ENCODE measurements at regions not wholly inside any gene's neighbourhood (a gene's known extent, or its start where the extent isn't known, plus 50 kb on each side); places are given as distances from the start of the nearest gene placed in this dataset.
"Not testable (repeated sequence)": the region's sequence is repeated elsewhere in the genome, so short reads cannot be mapped to it uniquely, and the experiment has no call there.

DNA sequence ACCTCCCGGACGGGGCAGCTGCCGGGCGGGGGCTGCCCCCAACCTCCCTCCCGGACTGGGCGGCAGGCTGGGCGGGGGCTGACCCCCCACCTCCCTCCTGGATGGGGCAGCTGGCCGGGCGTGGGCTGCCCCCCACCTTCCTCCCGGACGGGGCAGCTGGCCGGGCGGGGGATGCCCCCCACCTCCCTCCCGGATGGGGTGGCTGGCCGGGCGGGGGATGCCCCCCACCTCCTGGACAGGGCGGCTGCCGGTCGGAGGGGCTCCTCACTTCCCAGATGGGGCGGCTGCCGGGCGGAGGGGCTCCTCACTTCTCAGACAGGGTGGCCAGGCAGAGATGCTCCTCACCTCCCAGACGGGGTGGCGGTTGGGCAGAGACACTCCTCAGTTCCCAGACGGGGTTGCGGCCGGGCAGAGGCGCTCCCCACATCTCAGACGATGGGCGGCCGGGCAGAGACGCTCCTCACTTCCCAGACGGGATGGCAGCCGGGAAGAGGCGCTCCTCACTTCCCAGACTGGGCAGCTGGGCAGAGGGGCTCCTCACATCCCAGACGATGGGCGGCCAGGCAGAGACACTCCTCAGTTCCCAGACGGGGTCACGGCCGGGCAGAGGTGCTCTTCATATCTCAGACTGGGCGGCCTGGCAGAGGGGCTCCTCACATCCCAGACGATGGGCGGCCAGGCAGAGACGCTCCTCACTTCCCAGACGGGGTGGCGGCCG lies 691.1 kb downstream of the BRINP1 start:
- H3K9me3 Mint-ChIP-seq = peaks cover 26% of the 10 kb centered on the region
- not testable (repeated sequence) for H3K4me1 ChIP-seq (ENCODE audit: insufficient read depth); H3K9me2 ChIP-seq (ENCODE audit: insufficient read depth); ATAC-seq; H4K20me1 ChIP-seq (replicated peaks; ENCODE audit: insufficient read depth); DNase-seq (ENCODE audit: low spot score); H3K27ac ChIP-seq (ENCODE audit: low read depth); H3K4me2 ChIP-seq; H3K27me3 Mint-ChIP-seq (ENCODE audit: insufficient read depth, low read depth, poor library complexity); H3K27ac Mint-ChIP-seq; H3F3A ChIP-seq (replicated peaks; ENCODE audit: low read depth); H3K36me3 ChIP-seq (ENCODE audit: insufficient read depth); H3K4me3 ChIP-seq; H3K4me3 Mint-ChIP-seq; H3K27me3 ChIP-seq (ENCODE audit: insufficient read depth); H2AFZ ChIP-seq; H3K79me2 ChIP-seq (replicated peaks; ENCODE audit: insufficient read depth)
- peaks cover 21% of the 10 kb centered on the region for H3K36me3 Mint-ChIP-seq (ENCODE audit: low read depth)
- peaks cover 12% of the 10 kb centered on the region for H3K4me1 Mint-ChIP-seq

GRCh38 chr9:118686959-118687358 lies 682.3 kb downstream of the BRINP1 start:
- Mint-ChIP-seq H3K4me1 (peaks cover 18% of the 10 kb centered on the region; the same call in 2 of the 3 replicates), H3K27me3 (ENCODE audit: insufficient read depth, low read depth, poor library complexity) (peaks cover 5% of the 10 kb centered on the region), H3K36me3 (ENCODE audit: low read depth) (no peaks in the 10 kb centered on the region), H3K27ac (no peak overlapping the region), H3K4me3 (no peak overlapping the region), H3K9me3 (no peaks in the 10 kb centered on the region)
- H3K4me3 ChIP-seq = no peak overlapping the region
- H2AFZ ChIP-seq = no peak overlapping the region
- H3K4me1 ChIP-seq (ENCODE audit: insufficient read depth) = peaks cover 19% of the 10 kb centered on the region
- H3K9me2 ChIP-seq (ENCODE audit: insufficient read depth) = no peaks in the 10 kb centered on the region; the same call in 1 of the 2 replicates
- H3K36me3 ChIP-seq (ENCODE audit: insufficient read depth) = no peaks in the 10 kb centered on the region
- DNase-seq (ENCODE audit: low spot score) (no peak), ATAC-seq (no peak)
- no peak overlapping the region for H3K27ac ChIP-seq (ENCODE audit: low read depth)
- H3K4me2 ChIP-seq = no peak overlapping the region
- no peaks in the 10 kb centered on the region for H4K20me1 ChIP-seq (replicated peaks; ENCODE audit: insufficient read depth)
- TF ChIP-seq POLR2AphosphoS5 (IDR thresholded peaks at IDR 0.05; ENCODE audit: low read depth) (no peak), ZNF331 (CRISPR knock-in tag; IDR thresholded peaks at IDR 0.05; ENCODE audit: low read depth) (no peak), CREB1 (CRISPR knock-in tag; IDR thresholded peaks at IDR 0.05; ENCODE audit: low read depth) (no peak), STAT1 (IDR thresholded peaks at IDR 0.05; ENCODE audit: unreplicated experiment) (no peak), EZH2phosphoT487 (IDR thresholded peaks at IDR 0.05; ENCODE audit: unreplicated experiment) (no peak), ZNF462 (CRISPR knock-in tag; IDR thresholded peaks at IDR 0.05) (no peak), REST (IDR thresholded peaks at IDR 0.05; ENCODE audit: unreplicated experiment) (no peak), ZNF114 (CRISPR knock-in tag; IDR thresholded peaks at IDR 0.05) (no peak), EZH2 (IDR thresholded peaks at IDR 0.05; ENCODE audit: low read depth, unreplicated experiment) (no peak)
- TF ChIP-seq, protein P1, sequence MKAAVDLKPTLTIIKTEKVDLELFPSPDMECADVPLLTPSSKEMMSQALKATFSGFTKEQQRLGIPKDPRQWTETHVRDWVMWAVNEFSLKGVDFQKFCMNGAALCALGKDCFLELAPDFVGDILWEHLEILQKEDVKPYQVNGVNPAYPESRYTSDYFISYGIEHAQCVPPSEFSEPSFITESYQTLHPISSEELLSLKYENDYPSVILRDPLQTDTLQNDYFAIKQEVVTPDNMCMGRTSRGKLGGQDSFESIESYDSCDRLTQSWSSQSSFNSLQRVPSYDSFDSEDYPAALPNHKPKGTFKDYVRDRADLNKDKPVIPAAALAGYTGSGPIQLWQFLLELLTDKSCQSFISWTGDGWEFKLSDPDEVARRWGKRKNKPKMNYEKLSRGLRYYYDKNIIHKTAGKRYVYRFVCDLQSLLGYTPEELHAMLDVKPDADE (IDR thresholded peaks at IDR 0.05) = no peak
- no peaks in the 10 kb centered on the region for H3K27me3 ChIP-seq (ENCODE audit: insufficient read depth)
- H3F3A ChIP-seq (replicated peaks; ENCODE audit: low read depth) = no peaks in the 10 kb centered on the region
- no peaks in the 10 kb centered on the region for H3K79me2 ChIP-seq (replicated peaks; ENCODE audit: insufficient read depth)

Measured in GM23338 (cell line).